ENCODE measurements at regions not wholly inside any gene's neighbourhood (a gene's known extent, or its start where the extent isn't known, plus 50 kb on each side); places are given as distances from the start of the nearest gene placed in this dataset.

DNA sequence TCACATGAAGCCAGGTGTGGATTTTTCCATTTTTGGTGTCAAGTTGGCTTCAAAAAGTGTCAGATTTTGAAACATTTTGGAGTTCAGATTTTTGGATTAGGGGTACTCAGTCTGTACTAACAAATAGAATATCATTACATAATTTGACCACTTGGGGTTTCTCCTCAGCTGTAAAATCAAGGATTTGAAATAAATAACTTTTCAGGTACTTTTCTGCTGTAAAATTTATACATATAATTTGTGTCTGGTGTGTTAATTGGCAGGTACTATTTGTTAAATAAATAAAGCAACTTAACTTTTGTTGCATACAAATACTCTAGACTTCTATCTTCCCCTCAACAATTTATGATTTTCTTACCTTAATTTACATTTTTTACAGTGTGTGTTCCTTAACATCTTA lies 234.1 kb upstream of the PRICKLE1 start:
- no peak for TF ChIP-seq POLR2A (IDR thresholded peaks at IDR 0.05)
- TF ChIP-seq, protein P1, sequence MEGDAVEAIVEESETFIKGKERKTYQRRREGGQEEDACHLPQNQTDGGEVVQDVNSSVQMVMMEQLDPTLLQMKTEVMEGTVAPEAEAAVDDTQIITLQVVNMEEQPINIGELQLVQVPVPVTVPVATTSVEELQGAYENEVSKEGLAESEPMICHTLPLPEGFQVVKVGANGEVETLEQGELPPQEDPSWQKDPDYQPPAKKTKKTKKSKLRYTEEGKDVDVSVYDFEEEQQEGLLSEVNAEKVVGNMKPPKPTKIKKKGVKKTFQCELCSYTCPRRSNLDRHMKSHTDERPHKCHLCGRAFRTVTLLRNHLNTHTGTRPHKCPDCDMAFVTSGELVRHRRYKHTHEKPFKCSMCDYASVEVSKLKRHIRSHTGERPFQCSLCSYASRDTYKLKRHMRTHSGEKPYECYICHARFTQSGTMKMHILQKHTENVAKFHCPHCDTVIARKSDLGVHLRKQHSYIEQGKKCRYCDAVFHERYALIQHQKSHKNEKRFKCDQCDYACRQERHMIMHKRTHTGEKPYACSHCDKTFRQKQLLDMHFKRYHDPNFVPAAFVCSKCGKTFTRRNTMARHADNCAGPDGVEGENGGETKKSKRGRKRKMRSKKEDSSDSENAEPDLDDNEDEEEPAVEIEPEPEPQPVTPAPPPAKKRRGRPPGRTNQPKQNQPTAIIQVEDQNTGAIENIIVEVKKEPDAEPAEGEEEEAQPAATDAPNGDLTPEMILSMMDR (IDR thresholded peaks at IDR 0.05), result no peak

All from Peyer's patch (tissue), 4 donors.